A673 (cell line): ENCODE measurements at regions not wholly inside any gene's neighbourhood (a gene's known extent, or its start where the extent isn't known, plus 50 kb on each side); places are given as distances from the start of the nearest gene placed in this dataset.

ENCODE experiments used
- BruUV-seq: library from RNA; stranded (reverse); fragments of 400-500 nt; replicated peaks from 2 replicates; lab custom pipeline; 2021; lab: Mats Ljungman, UMichigan
- CTCF ChIA-PET: fragments of 300-600 bp; sonication (Branson Sonifier 250); formaldehyde crosslinking; loops from one replicate; lab custom pipeline; 2022; ENCODE audit warnings: antibody characterized with exemption; lab: Charles Lee
- POLR2A ChIA-PET: fragments of 300-600 bp; sonication (Branson Sonifier 250); formaldehyde crosslinking; loops from one replicate; lab custom pipeline; 2022; ENCODE audit warnings: antibody characterized with exemption; ENCODE audit not compliant: low non-redundant PET; lab: Charles Lee
- DNase-seq: peaks from one replicate; pipeline ENCODE4 v3.0.0-alpha.2; 2015; ENCODE audit warnings: low spot score
- H3K27ac ChIP-seq: fragments of 200-600 bp; sonication (generic); 2 replicates; pipeline ENCODE4 v1.5.1; 2016; ENCODE audit warnings: mixed run types, low read depth, mild to moderate bottlenecking, mixed read lengths, antibody characterized with exemption, low read length; ENCODE audit not compliant: poor library complexity, severe bottlenecking
- H3K27me3 ChIP-seq: fragments of 200-600 bp; sonication (generic); replicated peaks from 2 replicates; pipeline ENCODE4 v1.6.1; 2017; ENCODE audit warnings: mixed run types, low read depth, mild to moderate bottlenecking, mixed read lengths, antibody characterized with exemption, low read length; ENCODE audit not compliant: insufficient read depth, poor library complexity
- H3K36me3 ChIP-seq: fragments of 200-600 bp; sonication (generic); 2 replicates; pipeline ENCODE4 v1.6.1; 2016; ENCODE audit warnings: mixed run types, mild to moderate bottlenecking, mixed read lengths, antibody characterized with exemption, low read length; ENCODE audit not compliant: insufficient read depth, poor library complexity, severe bottlenecking
- H3K4me1 ChIP-seq: fragments of 200-600 bp; sonication (generic); 2 replicates; pipeline ENCODE4 v1.6.1; 2017; ENCODE audit warnings: mixed run types, mild to moderate bottlenecking, mixed read lengths, antibody characterized with exemption, low read length; ENCODE audit not compliant: insufficient read depth, poor library complexity, severe bottlenecking
- H3K4me3 ChIP-seq: fragments of 200-600 bp; sonication (generic); 2 replicates; pipeline ENCODE4 v1.5.1; 2016; ENCODE audit warnings: low read depth, mixed run types, mild to moderate bottlenecking, mixed read lengths, low read length; ENCODE audit not compliant: poor library complexity, severe bottlenecking
- H3K9me3 ChIP-seq: fragments of 200-600 bp; sonication (generic); 2 replicates; pipeline ENCODE4 v1.6.1; 2016; ENCODE audit warnings: mixed run types, low read depth, mild to moderate bottlenecking, mixed read lengths, antibody characterized with exemption, low read length; ENCODE audit not compliant: poor library complexity, severe bottlenecking
- EZH2 ChIP-seq: fragments of 200-600 bp; sonication (generic); IDR thresholded peaks from 2 replicates; pipeline ENCODE4 v1.6.1; 2017; ENCODE audit warnings: borderline replicate concordance, low read depth, mild to moderate bottlenecking, mixed read lengths, antibody characterized with exemption, low read length; ENCODE audit not compliant: poor library complexity, severe bottlenecking
- intact Hi-C: fragments of 100-400 bp; cut with micrococcal nuclease; formaldehyde crosslinking; loops from one replicate; pipeline ENCODE4 v1.10.0; 2022; ENCODE audit not compliant: unreplicated experiment
- TF ChIP-seq, protein P1 (sequence below): fragments of 300-800, 200-600 bp; sonication (generic); conservative IDR thresholded peaks from 2 replicates; pipeline ENCODE4 v1.5.1; 2017; ENCODE audit warnings: low read depth, mild to moderate bottlenecking, antibody characterized with exemption, low read length, moderate library complexity, mixed read lengths

DNA sequence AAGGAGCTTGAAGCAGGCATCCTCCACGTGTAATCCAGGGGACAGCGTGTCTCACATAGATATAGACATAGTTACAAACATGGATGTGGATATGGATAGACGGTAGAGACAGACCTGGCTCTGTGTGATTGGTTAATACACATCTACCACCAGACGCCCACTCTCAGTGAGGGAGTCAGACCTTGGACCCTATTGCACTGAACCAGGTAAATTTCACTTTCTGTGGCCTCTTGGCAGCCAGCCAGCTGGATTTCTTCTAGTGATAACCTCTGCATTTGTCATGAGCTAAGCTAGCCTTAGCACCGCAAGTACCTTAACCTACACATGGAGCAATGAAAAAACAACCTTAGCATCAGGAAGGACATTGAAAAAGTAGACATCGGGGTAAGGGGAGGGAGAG is 79.2 kb upstream of the ACSL4 start:
- no peak for DNase-seq
- TF ChIP-seq EZH2: no peak
- peaks cover 6% of the 10 kb centered on the region for H3K27me3 ChIP-seq
- H3K4me1 ChIP-seq: no peaks in the 10 kb centered on the region
- intact Hi-C loops: no loop called here
- H3K4me3 ChIP-seq: no peak overlapping the region
- POLR2A ChIA-PET: no interaction called here
- no peaks in the 10 kb centered on the region for H3K36me3 ChIP-seq
- no peak overlapping the region for H3K27ac ChIP-seq
- CTCF ChIA-PET: no interaction called here
- BruUV-seq: no TSS peak
- no peaks in the 10 kb centered on the region for H3K9me3 ChIP-seq

DNA sequence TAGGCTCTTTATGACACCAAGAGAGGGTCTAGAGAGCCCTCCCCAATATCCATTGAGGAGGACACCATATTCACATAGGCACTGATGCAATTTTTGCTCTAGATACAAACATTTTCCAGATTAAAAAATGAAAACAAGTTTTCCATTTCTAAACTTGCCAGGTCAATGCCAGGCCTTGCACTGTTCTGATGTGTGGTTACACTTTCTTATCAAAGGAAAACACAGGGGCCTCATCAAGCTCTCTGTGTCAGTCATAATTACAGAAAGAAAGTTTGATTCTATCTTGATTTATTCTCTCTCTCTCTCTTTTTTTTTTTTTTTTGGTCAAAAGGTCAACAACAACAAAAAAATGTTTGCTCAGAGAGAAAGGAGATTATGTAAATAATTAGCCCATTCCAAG is 80.2 kb upstream of the ACSL4 start:
- Histone ChIP-seq H3K36me3 (no peaks in the 10 kb centered on the region), H3K4me3 (no peak overlapping the region), H3K4me1 (no peaks in the 10 kb centered on the region), H3K27me3 (peaks cover 6% of the 10 kb centered on the region), H3K9me3 (no peaks in the 10 kb centered on the region), H3K27ac (no peak overlapping the region)
- ChIA-PET CTCF (no interaction called here), POLR2A (no interaction called here)
- TF ChIP-seq EZH2: no peak
- TF ChIP-seq, protein P1, sequence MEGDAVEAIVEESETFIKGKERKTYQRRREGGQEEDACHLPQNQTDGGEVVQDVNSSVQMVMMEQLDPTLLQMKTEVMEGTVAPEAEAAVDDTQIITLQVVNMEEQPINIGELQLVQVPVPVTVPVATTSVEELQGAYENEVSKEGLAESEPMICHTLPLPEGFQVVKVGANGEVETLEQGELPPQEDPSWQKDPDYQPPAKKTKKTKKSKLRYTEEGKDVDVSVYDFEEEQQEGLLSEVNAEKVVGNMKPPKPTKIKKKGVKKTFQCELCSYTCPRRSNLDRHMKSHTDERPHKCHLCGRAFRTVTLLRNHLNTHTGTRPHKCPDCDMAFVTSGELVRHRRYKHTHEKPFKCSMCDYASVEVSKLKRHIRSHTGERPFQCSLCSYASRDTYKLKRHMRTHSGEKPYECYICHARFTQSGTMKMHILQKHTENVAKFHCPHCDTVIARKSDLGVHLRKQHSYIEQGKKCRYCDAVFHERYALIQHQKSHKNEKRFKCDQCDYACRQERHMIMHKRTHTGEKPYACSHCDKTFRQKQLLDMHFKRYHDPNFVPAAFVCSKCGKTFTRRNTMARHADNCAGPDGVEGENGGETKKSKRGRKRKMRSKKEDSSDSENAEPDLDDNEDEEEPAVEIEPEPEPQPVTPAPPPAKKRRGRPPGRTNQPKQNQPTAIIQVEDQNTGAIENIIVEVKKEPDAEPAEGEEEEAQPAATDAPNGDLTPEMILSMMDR: no peak
- no TSS peak for BruUV-seq
- intact Hi-C loops: no loop called here
- no peak for DNase-seq

DNA sequence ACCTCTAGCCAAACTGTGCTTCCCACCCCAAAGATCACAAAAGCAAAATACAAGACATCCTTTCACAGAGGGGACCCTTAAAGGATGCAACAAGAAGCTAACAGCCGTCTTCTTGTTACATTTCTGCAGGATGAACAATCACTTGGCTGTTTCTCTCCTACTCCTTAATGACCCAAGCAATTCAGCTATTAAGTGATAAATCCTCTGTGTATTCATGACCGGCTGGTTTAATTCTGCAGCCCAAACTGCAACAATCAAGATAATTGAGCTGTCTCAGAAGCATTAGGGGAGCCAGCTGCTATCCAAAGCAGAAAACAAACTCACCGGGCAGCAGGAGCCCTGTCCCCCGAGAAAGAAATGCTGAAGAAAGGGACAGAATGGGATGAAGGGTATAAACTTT is 85.9 kb upstream of the ACSL4 start:
- no peak for DNase-seq
- ChIA-PET CTCF (no interaction called here), POLR2A (no interaction called here)
- no peaks in the 10 kb centered on the region for H3K36me3 ChIP-seq
- peaks cover 6% of the 10 kb centered on the region for H3K27me3 ChIP-seq
- no peak overlapping the region for H3K27ac ChIP-seq
- intact Hi-C loops: no loop called here
- TF ChIP-seq, protein P1: no peak
- no peak for TF ChIP-seq EZH2
- H3K4me1 ChIP-seq: peaks cover 7% of the 10 kb centered on the region
- no peaks in the 10 kb centered on the region for H3K9me3 ChIP-seq
- no peak overlapping the region for H3K4me3 ChIP-seq
- BruUV-seq: no TSS peak

DNA sequence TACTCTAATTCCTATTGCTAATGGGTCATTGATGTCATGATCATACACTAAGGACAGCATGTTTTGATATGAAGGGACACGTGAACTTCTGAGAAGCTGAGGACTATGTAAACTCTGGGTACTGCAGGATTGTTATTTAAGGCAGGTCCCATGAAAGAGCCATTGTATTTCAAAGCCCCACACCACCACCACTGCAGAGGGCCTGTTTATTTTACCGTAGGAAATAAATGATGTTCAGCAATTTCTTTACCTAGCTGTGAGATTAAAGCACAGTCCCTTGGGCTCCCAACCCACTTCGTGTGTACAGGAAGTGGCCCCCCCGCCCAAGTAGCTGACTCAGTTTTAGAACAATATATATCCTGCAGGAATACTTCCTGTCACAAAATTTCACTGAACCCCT is 89.8 kb upstream of the ACSL4 start:
- ChIA-PET POLR2A (interaction anchor here (0.6 kb wide), 1 partner anchor 26 kb away, joined by 3 read pairs; no protein-coding TSS in a partner anchor), CTCF (interaction anchor here (0.6 kb wide), 1 partner anchor 101 kb away, joined by 4 read pairs; no protein-coding TSS in a partner anchor)
- peak; percentile 43 for DNase-seq
- Histone ChIP-seq H3K27ac (no peak overlapping the region), H3K4me3 (no peak overlapping the region), H3K4me1 (peaks cover 7% of the 10 kb centered on the region), H3K27me3 (no peaks in the 10 kb centered on the region), H3K9me3 (no peaks in the 10 kb centered on the region), H3K36me3 (no peaks in the 10 kb centered on the region)
- intact Hi-C loops: no loop called here
- BruUV-seq: no TSS peak
- TF ChIP-seq, protein P1: no peak
- no peak for TF ChIP-seq EZH2
